HG03469 (cell line): ENCODE measurements at regions not wholly inside any gene's neighbourhood (a gene's known extent, or its start where the extent isn't known, plus 50 kb on each side); places are given as distances from the start of the nearest gene placed in this dataset.

Source experiments
- ATAC-seq: cut with Tn5 transposase; IDR thresholded peaks from one replicate; pipeline ENCODE4 v1.9.1; 2021; ENCODE audit warnings: mild to moderate bottlenecking, moderate library complexity, moderate number of reproducible peaks; ENCODE audit not compliant: unreplicated experiment

DNA sequence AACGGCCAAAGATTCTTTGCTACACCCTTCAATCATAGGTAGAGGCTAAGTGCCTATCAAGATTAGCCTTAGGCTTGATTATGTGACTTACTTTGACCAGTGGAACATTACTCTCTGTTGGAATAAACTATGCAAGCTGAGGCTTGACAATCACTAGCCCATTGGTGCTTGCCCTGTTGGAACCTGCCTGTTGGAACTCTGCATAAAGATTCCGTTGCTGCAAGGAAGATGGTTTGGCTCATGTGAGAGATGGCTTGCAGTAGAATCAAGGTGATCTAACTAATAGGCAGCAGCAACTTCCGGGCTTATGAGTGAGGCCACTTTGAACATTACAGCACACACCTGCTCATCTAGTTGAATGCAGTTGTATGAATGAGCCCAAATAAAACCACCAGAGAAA, 227.7 kb upstream of the TSHZ2 start:
- no peak for ATAC-seq

- no peak for ATAC-seq
These were observed 234.1 kb upstream of the TSHZ2 start for GRCh38 chr20:52738081-52738480.

- no peak for ATAC-seq
These were observed 235.7 kb upstream of the TSHZ2 start for GRCh38 chr20:52736507-52736906.

- no peak for ATAC-seq
These were observed 241.1 kb upstream of the TSHZ2 start for GRCh38 chr20:52731093-52731492.

DNA sequence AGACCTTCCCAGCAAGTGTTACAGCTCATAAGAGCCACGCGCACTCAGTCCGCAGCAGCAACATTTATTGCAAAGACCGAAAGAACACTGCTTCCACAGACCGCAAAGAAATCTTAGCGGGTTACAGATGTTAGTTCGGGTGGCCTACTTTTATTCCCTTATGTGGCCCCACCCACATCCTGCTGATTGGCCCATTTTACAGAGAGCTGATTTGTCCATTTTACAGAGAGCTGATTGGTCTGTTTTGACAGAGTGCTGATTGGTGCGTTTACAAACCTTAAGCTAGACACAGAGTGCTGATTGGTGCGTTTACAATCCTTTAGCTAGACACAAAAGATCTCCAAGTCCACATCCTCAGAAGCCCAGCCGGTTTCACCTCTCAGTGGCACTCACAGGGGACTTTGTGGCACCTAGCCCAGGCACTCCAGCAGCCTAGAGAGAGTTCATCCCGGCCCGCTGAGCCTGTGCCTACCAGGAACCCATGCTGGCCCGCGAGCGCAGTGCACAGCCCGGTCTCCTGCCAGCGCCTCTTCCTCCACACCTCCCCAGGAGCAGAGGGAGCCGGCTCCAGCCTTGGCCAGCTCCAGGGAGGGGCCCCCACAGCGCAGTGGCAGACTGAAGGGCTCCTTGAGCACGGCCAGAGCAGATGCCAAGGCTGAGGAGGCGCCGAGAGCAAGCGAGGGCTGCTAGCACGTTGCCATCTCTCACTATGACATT, 244.3 kb upstream of the TSHZ2 start:
- no peak for ATAC-seq

DNA sequence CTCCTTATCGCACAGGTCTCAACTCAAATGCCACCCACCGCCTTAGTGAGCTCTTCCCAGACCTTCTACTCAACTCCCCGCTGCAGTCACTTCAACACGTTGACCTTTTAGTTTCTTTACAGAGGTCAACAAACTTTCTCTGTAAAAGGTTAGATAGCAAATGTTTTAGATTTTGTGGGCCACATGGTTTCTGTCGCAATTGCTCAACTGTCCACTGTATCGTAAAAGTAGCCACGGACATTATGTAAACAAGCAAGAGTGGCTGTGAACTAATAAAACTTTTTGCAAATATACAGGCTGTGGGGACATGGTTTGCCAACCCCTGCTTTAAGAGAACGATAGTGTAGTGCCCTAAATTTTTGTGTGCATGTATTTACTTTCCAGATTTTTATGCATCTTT, 247.6 kb upstream of the TSHZ2 start:
- ATAC-seq, result no peak

GRCh38 chr20:52722926-52723688, 249.1 kb upstream of the TSHZ2 start:
- no peak for ATAC-seq

DNA sequence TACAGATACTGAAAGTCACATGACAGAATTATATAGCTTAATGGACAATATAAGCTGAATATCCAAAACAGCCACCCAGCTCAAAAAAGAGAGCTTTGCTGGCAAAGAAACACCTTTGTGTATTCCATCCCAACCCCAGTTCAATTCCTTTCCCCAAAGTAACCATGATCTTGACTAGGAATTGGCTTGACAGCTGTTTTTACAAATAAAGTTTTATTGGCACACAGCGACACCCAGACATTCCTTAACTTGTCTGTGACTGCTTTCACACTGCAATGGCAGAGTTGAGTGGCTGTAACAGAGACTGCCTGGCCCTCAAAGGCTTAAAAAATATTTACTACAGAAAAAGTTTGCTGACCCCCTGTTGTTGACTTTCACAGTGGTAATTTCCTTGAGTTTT, 264.0 kb upstream of the TSHZ2 start:
- no peak for ATAC-seq

DNA sequence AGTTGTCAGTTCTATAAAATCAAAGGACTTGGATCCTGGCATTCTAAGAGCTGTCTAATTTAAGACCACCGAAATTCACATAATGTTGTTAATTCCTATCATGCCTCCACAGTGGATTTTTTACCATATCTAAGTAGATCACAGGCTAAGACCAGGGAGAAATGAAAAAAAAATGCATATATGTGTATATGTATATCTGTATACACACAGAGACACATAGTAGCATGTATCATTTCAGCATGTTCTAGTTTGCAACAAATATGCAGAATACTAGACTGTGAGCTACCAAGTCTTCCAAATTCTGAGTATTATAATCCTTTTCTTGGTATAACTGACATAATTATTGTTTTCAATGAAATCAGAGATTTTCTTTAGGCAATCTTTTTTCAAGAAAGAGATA, 267.6 kb upstream of the TSHZ2 start:
- no peak for ATAC-seq

DNA sequence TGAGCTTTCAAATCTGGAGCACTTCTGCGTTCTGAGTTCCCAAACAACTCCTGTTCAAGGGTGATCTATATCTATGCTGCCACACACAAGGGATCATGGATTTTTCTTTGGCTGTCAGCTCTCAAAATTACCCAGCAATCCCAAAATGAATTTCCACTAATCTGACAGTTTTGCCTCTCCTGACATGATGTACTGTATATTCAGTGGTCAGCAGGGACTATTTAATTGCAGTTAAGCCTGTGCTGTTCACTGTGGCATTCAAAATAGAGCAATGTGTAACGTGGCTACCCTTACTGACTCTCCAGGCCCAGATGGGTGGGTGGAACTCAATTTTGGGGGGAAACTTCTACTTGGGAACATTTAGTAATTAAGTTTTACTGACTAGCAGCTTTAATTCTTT, 283.8 kb upstream of the TSHZ2 start:
- no peak for ATAC-seq

GRCh38 chr20:52684905-52685304, 287.3 kb upstream of the TSHZ2 start:
- no peak for ATAC-seq

DNA sequence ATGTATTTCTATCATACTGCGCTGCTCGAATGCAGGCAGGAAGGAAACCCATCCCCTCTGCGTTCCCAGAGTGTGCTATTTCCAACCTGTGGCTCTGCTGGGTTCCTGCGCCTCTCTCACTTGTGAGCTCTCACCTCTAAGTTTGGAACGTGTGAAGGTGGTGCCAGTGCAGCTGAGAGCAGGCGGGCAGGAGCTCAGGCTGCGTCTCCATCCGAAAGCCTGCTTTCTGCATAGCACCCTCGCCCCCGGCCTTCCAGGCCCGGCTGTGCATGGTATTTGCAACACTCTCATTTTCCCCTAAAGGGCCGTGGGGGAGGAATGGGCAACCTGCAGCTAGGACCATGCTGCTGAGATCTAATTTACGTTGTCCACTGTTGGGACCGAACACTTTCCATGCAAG, 288.0 kb upstream of the TSHZ2 start:
- no peak for ATAC-seq

DNA sequence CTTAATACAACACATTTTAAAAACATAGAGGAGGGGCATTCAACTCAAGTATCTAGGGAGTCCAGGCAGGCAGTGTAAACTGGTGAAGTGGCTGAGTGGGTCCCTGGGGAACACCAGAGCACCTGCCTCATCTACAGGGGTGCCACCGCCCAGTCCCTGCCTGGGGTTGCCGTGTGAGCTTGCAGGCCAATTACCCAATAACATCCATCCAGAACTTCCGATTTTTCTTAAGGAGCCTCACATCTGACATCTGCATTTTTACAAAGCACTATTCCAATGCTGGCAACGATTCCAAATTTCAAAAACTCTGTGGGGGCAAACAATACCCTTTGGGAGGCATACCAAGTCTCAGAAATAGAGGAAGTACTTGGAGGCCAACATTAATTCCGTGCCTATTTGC, 288.4 kb upstream of the TSHZ2 start:
- no peak for ATAC-seq

GRCh38 chr20:52682237-52682636, 289.9 kb upstream of the TSHZ2 start:
- ATAC-seq, result no peak

GRCh38 chr20:52681288-52681687, 290.9 kb upstream of the TSHZ2 start:
- ATAC-seq, result no peak

DNA sequence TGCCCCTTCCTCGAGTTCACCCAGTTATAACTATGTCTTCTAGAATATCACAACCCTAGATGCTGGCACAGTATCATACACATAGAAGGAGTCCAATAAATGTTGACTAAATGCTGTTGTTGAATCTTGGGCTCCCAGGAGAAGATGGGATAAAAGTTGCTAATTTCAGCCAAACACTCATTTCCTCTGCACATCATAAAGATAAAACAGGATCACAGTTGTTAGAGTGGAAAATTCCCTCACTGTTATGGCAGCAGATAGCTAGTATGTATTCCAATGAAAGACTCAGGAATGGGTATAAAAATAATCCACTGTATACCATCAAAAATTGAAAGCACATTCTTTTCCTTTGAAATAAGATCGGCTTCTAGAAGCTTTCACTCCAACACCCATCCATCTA, 294.9 kb upstream of the TSHZ2 start:
- ATAC-seq, result no peak

- no peak for ATAC-seq
These were observed 295.7 kb upstream of the TSHZ2 start for GRCh38 chr20:52676283-52676995.

DNA sequence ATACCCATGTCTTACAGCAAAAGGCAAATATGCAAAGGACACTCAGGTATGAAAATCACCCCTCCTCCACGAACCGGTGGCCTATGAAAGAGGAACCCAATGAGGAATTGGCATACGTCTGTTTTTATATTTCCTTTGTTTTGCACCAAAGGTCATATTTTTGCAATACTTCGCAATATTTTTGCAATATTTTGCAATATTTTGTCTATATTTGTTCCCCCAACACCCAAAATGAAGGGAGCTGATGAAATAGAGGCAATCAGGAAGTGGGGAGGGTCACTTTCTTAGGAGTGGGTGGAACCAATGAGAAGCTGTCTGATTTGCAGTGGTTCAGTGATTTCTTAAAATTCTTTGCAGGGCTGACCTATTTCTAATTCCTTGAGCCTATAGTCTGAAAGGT, 296.8 kb upstream of the TSHZ2 start:
- no peak for ATAC-seq

DNA sequence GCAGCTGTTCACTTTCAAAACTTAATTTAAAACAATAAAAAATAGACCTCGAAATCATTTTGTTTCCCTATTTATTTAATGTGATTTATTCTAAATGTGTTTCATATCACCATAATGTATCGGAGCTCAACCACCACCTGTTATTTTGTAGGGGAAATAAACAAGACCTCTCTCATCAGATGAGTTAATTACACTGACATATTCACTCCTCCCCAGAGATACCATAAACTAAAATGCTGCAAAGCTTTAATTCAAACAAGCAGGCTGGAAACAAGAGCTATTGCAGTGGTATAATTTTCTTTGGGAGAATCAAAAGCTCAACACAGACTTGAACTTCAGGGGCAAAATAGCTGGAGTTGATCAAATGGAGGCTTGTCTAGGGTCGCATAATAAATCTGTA, 303.5 kb upstream of the TSHZ2 start:
- ATAC-seq, result no peak

DNA sequence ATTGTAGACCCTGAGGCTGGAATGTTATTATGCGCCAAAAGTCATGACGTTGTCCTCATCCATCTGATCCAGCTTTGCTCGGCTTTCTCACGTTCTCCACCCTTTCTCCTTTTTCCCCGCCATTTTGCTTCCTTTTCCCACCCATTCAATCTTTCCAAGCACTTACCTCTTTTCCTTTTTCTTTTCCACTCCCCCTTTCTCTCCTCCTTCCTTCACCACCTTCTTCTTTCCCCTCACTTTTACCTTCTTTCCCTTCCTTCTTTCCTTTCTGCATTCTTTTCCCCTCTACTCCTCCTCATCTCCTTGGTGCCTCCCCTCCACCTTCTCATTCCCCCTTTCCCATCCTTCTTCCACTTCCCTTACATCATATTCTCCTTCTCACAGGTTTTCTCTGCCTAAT, 304.8 kb upstream of the TSHZ2 start:
- no peak for ATAC-seq

- no peak for ATAC-seq
These were observed 306.7 kb upstream of the TSHZ2 start for GRCh38 chr20:52665441-52665840.

- no peak for ATAC-seq
These were observed 316.8 kb upstream of the TSHZ2 start for GRCh38 chr20:52655395-52655794.
